Hippocampal formation (tissue), 2 donors: ENCODE measurements at regions not wholly inside any gene's neighbourhood (a gene's known extent, or its start where the extent isn't known, plus 50 kb on each side); places are given as distances from the start of the nearest gene placed in this dataset.

Experiments used
- DNase-seq, 2 donors: peaks; one replicate each; lab custom pipeline; 2025; lab: John Stamatoyannopoulos, UW

GRCh38 chr13:97631158-97631557 is 197.2 kb downstream of the RAP2A start:
- no peak for DNase-seq

GRCh38 chr13:97639236-97639635 is 205.3 kb downstream of the RAP2A start:
- no peak for DNase-seq

GRCh38 chr13:97640268-97640667 is 206.3 kb downstream of the RAP2A start:
- DNase-seq: no peak

GRCh38 chr13:97648171-97648880 is 214.4 kb downstream of the RAP2A start:
- no peak for DNase-seq

DNA sequence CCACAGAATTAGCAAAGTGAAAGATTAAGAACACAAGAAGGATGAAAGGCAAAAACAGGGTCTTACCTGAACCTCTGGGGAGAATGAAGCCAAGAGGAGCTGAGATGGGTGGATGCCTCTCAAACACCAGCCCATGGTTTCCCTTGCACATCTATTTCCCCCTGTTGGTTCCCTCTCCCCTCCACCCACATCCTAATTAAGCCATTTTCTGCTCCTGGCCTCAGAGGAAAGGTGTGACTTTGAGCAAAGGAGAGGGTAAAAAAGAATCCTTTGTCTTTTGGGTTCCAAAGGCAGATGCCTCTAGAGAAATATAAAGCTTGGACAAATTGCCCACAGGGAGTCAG is 214.9 kb downstream of the RAP2A start:
- DNase-seq: no peak

DNA sequence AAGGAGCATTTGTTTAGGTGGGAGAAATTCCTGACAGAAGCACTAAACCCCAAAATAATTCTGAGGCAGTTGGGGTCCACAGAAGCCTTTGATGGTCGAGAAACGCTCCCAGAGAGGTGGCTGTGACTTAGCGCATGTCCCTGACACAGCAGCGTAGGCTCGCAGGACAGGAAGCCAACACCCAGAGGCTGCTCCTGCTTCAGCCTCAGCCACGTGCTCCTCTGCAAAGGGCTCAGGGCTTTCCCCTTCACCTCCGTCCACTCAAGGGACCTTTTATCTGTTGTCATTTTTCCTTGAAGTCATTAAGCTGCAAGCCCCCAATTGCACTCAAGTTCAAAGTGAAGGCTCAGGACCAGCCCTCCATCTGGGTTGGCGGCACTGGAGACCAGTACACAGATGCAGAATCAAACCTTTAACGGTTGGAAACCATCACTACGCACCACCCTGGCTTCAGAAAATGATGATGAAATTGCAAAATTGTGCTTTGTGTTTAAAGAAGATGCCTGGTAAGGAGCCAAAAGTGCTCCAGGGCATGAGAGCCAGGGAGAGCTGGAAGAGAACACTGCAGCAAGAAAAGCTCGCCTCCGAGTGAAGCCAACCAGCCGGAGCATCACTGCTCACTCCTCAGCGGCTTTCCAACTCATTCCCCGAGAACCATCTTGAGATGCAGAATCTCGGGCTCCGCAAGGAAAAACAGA is 219.6 kb downstream of the RAP2A start:
- DNase-seq: no peak

DNA sequence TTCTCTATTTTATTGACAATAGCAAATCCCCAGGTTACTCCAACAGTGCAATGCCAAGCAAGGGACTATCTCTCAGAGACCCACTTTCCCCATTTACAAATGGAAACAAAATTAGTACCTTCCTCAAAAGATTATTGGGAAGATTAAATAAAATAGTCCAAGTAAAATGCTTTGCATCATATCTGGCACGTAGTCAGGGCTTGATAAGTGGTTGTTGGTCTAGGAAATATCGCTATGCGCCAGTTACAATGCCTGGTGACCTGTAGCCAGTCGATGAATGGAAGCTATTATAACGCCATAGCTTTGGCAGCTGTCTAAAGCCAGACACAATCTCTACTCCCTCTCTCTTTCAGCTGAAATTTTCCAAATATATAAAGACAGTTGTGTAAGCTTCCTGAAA is 220.3 kb downstream of the RAP2A start:
- DNase-seq: no peak

DNA sequence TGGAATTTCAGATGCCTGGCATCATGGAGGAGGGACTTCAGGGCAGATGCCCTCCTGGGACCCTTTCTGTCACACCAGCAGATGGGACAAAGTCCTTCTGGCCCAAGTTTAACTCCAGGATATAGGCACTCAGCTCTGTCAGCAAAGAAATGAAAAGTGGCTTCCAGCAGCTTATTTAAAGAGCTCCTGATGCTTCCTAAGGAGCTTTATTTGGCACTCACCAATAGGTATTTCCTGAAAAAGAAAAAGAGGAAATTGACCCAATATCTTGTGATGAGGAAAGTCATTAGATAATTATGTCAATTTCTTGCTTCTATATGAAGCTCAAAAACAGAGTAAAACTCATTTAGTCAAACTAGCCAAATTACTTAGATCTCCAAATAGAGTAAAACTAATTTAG is 224.6 kb downstream of the RAP2A start:
- DNase-seq: no peak

DNA sequence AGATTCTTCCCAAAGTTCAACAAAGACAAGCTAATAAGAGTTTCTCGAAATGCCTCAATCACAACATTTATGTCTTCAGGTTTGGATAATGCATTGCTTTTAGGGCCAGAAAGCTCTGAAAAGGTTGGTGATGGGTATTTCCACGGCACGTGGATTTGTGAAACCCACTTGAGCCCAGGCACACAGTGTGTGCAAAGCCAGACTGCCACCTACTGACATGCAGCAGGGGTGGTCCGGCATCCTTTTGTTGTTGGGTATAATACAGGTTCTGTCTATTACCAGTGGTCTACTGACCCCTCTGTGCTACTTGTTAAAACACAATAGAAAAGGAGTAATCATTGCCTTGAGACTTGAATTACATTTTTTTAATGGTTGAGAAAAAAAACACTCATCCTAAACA is 225.6 kb downstream of the RAP2A start:
- peak in 1 of 2 donors; percentile 4 for DNase-seq

GRCh38 chr13:97660594-97661260 is 226.8 kb downstream of the RAP2A start:
- no peak for DNase-seq

DNA sequence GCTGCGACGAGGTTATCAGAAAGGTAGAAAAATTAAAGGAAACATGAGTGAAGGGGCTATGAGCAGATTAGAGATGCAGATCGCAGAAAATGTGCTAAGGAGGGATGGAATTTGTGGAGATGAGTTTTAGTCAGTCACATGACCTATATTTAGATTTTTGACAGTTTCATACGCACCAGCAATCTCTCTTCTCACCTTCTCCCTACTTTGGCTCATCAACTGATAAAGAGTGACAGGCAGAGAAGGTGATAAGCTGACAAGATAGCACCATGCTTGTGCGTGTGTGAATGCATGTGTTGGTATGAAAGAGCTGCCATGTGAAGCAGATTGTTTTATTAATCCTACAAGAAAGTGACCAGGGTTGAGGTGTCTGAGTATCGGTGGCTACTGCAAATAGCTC is 252.6 kb downstream of the RAP2A start:
- DNase-seq: no peak

GRCh38 chr13:97692628-97693027 is 258.7 kb downstream of the RAP2A start:
- no peak for DNase-seq

DNA sequence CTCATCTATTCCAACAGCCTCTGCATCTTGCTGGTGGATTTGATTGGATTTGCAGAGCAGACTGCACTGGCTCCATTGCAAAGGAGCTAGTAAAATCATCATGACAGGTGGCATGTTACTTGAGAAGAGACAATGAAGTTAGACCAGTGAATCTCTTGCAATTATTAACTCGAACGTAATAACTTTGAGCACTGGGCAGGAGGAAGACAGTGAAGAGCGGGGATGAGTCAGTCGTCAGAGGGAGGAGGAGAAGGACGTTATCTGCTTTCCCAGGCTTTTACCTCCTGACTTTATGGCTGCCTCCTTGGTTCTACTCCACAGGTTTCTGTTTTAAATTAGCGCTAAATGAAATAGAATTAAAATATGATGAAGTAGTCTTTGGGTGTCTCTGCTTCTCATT is 257.8 kb upstream of the IPO5 start:
- no peak for DNase-seq

- no peak for DNase-seq
Measured at GRCh38 chr13:97696921-97697320, 256.6 kb upstream of the IPO5 start.

DNA sequence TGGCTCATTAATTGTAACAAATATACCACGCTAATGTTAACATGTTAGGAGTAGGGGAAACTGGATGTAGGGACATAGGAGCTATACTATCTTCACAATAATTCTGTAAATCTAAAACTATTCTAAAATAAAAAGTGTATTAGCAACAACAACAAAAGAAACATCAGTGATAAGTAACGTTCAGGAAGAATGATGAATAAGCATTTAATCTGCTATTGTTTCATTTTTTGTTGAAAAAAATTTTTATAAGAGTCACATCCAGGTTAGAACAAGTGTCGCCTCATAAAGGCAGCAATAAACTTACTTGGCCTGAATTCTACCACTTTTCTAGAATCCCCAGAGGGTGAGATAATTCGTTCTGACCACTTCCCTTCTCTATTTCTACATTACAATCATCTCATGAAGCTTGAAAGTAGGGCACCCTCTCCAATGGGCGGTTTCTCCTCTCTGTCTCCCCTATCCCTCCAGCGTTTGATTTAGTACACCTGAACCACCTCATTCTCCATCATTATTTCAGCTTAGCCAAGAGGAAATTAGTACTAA is 253.1 kb upstream of the IPO5 start:
- no peak for DNase-seq

GRCh38 chr13:97702614-97703013 is 250.9 kb upstream of the IPO5 start:
- DNase-seq: no peak

DNA sequence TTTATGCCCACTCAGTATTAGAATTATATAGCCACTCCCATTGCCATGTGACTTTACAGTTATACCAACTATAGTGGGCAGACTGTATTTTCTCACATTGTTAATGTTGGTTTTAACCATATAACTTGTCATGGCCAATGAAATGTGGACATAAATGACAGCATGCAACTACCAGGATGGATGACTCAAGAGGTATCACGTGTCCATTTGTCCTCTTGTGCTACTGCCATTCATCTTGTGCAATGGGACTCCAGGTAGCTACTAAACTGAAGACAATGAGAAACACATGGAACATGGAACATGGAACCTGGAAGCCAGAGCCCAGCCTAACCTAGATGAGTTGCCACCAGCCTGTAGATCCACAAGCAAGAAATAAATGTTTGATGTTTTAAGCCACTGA is 242.7 kb upstream of the IPO5 start:
- no peak for DNase-seq

- no peak for DNase-seq
Measured at GRCh38 chr13:97712770-97713169, 240.7 kb upstream of the IPO5 start.

DNA sequence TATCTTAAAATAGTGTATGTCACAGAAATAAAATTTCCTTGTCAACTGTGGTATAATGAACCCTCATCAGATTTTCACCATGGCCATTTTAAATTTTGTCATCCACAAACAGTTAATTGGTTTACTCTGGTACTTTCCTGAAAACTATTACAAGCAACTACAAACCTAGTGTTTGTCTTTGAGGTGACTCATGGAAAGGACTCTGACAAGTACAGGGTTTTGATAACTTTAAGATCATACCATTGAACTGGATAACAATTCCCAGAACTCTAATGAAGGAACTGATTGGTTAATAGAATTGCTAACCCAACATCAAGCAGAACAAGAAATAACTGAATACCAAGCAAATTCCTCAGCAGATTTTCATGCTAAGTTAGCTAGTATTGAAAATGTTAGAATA is 237.7 kb upstream of the IPO5 start:
- DNase-seq: no peak

GRCh38 chr13:97716746-97717145 is 236.7 kb upstream of the IPO5 start:
- DNase-seq: no peak

GRCh38 chr13:97719736-97720135 is 233.7 kb upstream of the IPO5 start:
- DNase-seq: no peak

DNA sequence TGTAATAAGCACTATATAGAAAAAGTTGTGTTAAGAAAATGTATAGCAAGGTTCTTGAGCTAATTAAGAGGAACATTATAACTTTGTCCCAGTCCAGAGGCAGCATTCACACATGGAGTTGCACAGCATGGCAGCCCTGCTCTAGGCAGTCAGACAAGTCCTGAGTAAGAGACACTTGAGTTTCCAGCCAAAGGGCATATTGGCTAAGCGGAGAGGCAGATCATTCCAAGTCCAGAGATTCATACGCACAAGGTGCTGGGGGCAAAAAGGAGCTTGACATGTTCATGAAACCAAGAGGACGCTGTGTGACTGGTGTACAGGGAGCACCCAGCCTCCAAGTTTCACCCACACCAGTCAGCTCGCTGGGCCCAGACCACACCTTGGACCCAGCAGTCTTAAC is 232.6 kb upstream of the IPO5 start:
- DNase-seq: no peak

DNA sequence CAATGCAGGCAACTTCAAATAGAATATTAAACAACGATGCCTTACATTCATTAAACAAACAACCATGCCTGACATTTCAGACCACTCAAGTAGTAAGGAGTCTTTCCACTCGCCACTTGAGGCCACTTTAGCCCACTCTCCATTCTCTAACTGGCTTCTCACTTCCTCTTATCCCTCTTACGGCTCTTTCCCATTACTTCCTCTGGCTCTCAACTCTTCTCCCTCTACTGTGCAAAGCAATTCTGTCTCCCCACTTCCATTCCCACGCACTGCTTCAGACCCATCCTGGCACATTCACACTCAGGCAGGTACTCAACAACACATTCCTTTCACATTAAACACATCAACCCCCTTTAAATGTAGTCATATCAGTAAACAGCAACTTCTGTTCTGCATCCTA is 229.8 kb upstream of the IPO5 start:
- no peak for DNase-seq
